GM21723 (cell line): ENCODE measurements at regions not wholly inside any gene's neighbourhood (a gene's known extent, or its start where the extent isn't known, plus 50 kb on each side); places are given as distances from the start of the nearest gene placed in this dataset.

Source experiments
- ATAC-seq: cut with Tn5 transposase; IDR thresholded peaks from one replicate; pipeline ENCODE4 v1.9.1; 2021; ENCODE audit warnings: mild to moderate bottlenecking, moderate library complexity; ENCODE audit not compliant: unreplicated experiment

DNA sequence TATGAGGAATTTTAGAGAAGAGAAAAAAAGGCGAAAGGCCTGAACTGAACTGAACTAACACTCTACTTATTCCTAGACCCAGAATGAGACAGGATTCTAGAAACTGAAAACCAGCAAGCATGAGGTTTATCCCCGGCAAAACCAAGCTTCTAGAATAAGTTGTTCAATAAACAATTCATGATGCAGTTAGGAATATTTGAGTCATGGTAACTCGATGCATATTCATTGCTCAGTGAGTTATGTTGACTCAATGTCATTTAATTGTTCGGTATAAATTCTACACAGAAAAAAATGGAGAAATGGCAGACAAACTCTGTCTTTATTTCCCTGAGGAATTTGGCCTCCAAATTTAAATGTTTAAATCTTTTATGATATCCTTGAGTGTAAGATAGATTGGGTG, 321.5 kb downstream of the SATB2 start:
- ATAC-seq, result no peak

DNA sequence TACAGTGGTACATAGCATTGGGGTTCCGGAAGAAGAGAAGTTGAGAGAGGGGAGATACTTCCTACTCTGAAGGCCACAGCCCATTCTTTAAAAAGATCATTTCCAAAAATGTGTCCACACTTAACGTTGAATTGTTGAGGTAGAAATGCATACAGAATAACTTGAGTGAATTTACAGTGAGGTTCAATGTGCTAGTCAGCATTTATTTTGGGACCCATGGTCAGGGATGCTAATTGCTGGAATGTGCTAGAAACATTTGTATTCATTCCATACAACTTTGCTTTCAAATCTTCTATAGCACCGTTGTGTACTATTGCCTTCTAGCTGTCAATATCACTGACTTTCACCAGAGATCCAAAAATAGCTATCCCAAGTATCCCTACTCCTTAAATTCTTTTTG, 325.9 kb downstream of the SATB2 start:
- no peak for ATAC-seq

GRCh38 chr2:199131136-199131655, 326.5 kb downstream of the SATB2 start:
- no peak for ATAC-seq

- ATAC-seq, result no peak
These were observed 327.2 kb downstream of the SATB2 start for GRCh38 chr2:199130501-199130900.

DNA sequence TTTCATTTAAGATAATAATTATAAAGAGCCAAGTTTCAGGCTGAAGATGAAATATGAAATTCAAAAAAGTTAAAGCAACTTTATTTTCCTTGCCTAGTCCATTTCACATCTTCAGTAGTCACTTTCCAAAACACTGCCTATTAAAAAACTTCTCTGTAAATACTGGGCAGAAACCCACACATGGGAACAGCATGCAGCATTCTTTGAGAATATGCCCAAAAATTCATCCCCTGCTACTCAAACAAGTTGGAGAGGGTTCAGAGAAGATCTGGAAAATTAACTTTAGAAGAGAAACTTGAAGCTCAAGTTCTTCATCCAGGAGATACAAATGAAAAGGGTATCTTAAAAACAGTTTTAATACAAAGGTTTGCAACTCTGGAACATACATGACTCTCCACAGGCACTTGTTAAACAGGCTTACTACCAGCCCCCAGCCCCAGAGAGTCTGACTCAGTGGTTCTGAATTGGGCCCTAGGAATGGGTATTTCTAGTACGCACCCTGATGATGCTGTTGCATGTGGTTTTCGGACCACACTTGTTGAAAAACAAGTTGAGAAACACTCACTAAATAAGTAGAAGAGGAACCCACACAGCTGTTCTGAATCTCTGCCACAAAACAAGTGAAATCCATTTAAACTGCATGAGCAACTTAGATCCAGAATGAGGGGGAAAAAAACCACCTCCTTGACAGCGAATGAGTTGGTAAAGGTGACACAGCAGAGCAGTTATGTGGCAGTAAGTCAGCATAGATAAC, 329.1 kb downstream of the SATB2 start:
- no peak for ATAC-seq

GRCh38 chr2:199119796-199120195, 337.9 kb downstream of the SATB2 start:
- no peak for ATAC-seq

GRCh38 chr2:199118673-199119112, 339.0 kb downstream of the SATB2 start:
- no peak for ATAC-seq

GRCh38 chr2:199115169-199115568, 342.6 kb downstream of the SATB2 start:
- no peak for ATAC-seq

DNA sequence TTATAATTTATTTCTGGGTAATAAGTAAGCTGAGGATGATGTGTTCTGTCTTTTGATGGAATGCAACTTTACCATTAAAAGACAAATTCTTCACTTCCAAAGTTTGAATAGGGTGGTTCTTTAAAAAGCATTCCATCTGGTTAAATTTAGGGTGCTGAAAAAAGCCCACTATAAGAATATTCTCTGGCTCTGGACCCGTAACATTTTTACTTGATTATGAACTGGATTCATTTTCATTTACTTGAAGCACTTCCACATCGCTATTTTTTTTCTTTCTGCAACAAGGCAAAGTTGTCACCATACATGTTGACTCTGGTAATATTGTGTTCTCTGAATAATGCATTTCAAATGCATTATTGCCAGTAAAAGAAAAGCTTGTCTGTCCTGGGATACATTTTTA, 344.6 kb downstream of the SATB2 start:
- ATAC-seq, result no peak

GRCh38 chr2:199111458-199111857, 346.3 kb downstream of the SATB2 start:
- ATAC-seq, result no peak

DNA sequence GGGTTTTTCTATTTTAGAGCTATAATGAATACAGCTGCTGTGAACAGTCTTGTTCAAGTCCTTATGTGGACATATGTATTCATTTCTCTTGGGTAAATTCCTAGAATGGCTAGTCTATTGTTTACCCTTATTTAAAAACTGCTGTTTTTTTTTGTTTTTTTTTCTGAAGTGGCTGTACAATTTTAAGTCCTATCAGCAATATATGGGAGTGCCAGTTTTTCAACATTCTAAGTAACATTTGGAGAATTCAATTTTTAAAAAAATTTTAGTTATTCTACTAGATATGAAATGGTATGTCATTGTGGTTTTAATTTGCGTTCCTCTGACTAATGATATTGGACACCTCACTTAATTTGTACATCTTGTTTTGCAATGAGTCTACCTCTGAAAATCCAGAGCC, 349.7 kb downstream of the SATB2 start:
- no peak for ATAC-seq

- no peak for ATAC-seq
These were observed 351.9 kb downstream of the SATB2 start for GRCh38 chr2:199105826-199106225.

DNA sequence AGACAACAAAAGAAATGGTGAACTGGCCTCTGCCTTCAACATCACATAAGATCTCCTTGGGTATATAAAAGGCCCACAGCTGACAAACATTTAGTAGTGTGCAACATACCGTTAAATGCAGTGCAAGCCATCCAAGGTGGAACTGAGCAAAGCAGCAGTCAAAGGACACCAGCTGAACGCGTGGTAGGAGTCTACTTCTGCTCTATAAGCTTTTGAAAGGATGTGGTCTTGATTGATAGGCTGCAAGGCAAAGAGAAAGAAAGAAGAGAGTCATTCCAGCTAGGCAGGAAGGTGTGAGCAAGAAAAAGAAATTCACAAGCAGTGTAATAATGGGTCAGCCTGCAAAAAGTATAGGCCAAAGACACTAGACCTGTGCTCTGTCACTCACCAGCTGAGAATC, 356.3 kb downstream of the SATB2 start:
- no peak for ATAC-seq

DNA sequence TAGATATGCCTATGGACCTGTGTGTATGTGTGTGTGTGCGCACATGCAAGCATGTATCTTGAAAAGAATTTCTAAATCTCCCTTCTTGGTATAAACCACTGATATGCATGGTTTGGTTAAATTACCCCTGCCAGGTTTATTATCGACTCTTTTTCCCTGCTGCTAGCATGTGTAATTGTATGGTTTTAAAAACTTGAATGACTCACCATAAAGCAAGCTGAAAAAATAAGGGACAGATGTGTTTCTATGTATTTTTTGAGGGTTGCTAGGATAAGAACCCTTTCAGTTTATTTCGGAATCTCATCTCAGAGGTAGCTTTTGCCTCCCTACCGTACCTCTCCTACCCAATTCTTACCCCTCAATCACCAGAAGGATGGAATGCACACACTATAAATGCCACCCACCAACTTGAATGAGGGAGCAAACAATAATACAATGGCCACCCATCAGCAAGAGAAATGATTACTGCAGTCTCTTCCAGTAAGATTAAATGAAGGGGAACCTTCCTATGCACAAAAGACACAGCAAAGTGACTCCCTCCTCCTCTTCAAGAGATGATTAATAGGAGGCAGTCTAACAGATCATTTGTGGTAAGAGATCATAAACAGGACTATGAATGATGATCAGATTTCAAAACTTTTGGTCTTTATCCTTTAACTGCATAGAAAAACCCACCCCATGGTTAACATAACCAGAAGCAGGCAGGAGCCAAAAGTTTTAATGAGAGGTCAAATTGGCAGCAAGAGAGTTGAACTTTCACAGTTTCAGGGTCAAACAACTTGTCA, 357.2 kb downstream of the SATB2 start:
- no peak for ATAC-seq

DNA sequence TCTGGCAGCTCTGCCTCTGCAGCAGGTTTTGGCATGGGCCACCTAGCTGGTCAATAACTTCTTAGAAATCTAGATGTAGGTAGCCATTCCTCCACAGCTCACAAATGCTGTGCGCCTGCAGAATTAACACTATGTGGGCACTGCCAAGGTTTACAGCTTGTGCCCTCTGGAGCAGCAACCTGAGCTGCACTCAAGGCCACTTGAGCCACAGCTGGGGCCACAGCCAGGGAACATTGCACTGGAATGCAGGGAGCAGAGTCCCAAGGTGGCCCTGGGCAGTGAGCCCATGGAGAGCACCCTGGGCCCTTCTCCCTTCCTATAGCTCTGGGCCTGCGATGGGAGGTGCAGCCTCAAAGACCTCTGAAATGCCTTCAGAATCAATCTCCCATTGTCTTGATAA, 365.3 kb downstream of the SATB2 start:
- ATAC-seq, result no peak

- ATAC-seq, result no peak
These were observed 372.5 kb downstream of the SATB2 start for GRCh38 chr2:199085261-199085660.

DNA sequence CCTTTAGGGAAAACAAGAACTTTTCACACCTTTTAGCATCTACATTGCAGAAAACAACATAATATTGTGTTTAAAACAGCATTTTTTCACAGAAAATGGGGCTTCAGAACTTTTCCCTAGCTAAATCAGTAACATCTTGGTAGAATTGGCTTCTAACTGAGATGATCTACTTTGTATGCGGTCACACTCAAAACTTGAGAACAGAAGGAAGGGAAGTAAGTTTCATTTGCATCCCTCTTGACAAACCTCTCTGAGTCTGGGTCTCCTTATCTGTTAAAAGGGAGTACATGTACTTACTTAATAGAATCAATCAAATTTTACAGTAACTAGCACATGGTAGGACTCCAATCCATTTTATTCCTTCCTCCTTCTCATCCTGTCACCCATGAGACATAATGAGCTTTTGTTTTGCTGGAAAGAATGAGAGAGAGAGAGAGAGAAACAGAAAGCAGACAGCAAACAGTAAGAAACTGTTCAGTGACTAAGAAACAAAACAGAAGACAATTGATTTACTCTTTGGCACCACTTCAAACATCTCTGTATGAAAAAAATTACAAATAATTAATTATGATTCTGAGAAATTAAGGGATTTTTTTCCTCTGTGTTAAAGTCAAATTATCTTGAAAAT, 387.3 kb downstream of the SATB2 start:
- ATAC-seq, result no peak

DNA sequence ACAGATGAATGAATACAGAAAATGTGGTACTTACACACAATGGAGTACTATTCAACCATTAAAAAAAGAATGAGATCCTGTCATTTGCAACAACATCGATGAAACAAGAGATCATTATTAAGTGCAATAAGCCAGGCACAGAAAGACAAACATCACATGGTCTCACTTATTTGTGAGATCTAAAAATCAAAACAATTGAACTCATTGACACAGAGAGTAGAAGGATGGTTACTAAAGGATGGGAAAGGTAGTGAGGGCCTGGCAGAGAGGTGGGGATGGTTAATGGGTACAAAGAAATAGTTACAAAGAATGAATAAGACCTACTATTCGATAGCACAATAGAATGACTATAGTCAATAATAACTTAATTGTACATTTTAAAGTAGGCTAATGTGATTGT, 393.5 kb downstream of the SATB2 start:
- ATAC-seq, result no peak

GRCh38 chr2:199057936-199058335, 399.8 kb downstream of the SATB2 start:
- ATAC-seq, result no peak

DNA sequence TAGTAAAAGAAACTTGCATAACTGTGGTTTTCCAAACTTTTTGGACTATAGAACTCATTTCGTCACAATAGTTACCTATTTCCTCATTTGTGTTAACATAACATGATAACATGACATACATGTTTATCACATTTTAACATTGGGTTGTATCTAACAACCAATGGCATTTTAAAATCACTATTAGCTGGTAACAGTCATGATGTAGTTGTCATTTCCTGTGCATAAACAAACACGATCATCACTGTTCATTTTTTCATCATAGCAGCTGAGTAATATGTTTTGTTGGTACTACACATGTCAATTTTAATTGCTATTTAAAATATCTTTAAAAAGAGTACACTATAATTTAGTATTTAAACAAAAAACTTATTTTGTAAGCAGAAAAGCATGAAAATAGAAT, 402.4 kb downstream of the SATB2 start:
- ATAC-seq, result no peak

- ATAC-seq, result no peak
These were observed 414.9 kb downstream of the SATB2 start for GRCh38 chr2:199042660-199043379.
